GM12873 (cell line): ENCODE measurements at regions not wholly inside any gene's neighbourhood (a gene's known extent, or its start where the extent isn't known, plus 50 kb on each side); places are given as distances from the start of the nearest gene placed in this dataset.

ENCODE experiments used
- TF ChIP-seq, protein P1 (sequence below): IDR thresholded peaks from 2 replicates; pipeline ENCODE4 v1.5.1; 2012; ENCODE audit warnings: low read depth, mild to moderate bottlenecking, moderate library complexity, low read length, control low read depth; ENCODE audit not compliant: insufficient read depth; ENCODE audit errors: missing control alignments

DNA sequence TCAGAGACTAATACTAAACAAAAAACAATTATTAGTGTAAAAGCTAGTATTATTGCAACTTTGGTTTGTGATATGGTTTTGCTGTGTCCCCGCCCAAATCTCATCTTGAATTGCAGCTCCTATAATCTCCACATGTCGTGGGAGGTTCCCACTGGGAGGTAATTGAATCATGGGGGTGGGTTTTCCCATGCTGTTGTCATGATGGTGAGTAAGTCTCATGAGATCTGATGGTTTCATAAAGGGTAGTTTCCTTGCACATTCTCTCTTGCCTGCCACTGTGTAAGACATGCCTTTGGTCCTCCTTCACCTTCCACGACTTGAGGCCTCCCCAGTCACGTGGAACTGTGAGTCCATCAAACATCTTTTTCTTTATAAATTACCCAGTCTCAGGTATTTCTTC lies 325.9 kb upstream of the DAB2 start:
- TF ChIP-seq, protein P1, sequence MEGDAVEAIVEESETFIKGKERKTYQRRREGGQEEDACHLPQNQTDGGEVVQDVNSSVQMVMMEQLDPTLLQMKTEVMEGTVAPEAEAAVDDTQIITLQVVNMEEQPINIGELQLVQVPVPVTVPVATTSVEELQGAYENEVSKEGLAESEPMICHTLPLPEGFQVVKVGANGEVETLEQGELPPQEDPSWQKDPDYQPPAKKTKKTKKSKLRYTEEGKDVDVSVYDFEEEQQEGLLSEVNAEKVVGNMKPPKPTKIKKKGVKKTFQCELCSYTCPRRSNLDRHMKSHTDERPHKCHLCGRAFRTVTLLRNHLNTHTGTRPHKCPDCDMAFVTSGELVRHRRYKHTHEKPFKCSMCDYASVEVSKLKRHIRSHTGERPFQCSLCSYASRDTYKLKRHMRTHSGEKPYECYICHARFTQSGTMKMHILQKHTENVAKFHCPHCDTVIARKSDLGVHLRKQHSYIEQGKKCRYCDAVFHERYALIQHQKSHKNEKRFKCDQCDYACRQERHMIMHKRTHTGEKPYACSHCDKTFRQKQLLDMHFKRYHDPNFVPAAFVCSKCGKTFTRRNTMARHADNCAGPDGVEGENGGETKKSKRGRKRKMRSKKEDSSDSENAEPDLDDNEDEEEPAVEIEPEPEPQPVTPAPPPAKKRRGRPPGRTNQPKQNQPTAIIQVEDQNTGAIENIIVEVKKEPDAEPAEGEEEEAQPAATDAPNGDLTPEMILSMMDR: no peak

DNA sequence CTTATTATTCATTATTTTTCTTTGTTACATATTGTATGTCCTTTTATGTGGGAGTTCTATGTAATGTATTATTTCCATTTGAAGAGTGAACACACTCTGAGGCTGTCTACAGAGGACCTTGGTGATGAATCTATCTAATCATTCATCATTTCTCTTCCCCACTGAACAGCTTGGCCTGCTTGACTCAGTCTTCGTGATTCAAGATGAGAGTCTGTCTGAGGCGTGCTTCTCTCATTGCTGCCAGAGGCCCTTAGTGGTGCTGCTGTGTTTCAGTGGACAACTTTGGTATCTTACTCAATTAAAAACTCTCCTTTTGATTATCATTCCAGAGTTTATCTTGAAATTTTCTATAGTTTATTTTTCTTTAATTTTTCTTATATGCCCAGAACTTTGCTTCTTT lies 318.1 kb upstream of the DAB2 start:
- TF ChIP-seq, protein P1: no peak

DNA sequence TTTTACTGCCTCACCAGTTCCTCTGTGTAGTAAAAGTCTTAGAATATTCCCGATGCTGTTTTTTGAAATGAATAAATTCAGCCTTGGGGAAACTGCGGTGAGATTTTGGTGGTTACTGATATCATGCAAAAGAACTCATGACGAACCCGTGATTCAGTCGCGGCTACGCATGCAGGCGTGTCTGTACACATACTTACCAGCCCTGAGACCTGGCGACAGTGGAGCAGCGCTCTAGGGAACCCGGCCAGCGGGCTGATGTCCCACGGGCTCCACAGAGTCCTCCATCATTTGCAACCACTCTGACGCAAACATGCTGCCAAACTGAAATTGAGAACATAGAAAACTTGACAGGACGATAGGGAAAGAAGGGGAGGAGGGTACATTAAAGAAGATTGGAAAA lies 315.6 kb upstream of the DAB2 start:
- TF ChIP-seq, protein P1: no peak

DNA sequence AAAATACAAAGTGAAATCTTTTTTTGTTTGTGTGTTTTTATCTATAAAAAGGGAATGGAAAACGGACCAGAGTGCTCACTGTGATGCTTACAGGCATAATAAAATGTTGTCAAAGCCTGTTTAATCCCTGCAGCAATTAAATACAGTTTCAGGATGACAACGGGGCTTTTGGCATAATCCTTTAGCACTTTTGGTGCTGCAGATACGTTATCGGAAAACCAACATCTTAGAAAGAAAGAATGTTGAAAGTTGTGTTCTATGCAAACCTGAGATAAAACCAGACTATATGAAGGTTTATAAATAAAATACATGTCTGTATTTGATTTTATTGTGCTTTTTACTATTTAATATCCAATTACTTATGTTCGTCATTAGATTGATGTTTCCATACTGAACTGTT lies 307.4 kb upstream of the DAB2 start:
- TF ChIP-seq, protein P1: no peak

DNA sequence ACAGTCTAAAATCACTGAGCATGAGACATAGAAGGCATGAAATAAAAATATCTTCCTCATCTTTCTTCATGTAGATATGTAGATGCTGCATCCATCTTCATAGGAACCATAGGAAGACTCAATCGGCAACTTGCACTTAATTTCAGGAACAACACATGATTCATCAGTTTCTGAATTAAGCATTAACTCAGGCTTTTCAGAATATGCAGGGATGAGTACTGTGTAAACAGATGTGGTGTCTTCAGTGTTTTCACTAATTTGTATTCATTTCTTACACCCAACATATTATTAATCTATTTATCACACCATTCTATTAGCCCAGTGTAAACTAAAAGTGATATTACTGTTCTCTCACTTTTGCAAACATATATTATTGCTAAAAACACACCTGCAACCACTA lies 305.9 kb upstream of the DAB2 start:
- TF ChIP-seq, protein P1: no peak

DNA sequence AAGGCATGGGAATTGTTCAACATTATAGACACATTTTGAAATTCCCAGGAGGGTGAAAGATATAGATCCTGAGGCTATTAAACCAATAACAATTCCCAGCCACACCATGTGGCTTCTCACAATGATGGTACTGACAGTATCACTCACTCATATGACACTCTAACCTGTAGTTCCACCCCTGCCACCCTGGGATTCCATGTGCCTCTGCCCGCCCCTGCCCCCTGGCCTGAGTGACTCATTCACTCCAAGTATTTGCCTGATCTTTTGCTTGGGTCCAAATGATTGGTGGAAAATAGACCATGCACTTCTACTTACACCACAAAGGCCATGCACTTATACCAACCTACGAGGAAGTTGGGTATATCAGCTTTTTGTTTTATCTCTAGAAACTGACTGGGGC lies 305.2 kb upstream of the DAB2 start:
- TF ChIP-seq, protein P1: no peak

DNA sequence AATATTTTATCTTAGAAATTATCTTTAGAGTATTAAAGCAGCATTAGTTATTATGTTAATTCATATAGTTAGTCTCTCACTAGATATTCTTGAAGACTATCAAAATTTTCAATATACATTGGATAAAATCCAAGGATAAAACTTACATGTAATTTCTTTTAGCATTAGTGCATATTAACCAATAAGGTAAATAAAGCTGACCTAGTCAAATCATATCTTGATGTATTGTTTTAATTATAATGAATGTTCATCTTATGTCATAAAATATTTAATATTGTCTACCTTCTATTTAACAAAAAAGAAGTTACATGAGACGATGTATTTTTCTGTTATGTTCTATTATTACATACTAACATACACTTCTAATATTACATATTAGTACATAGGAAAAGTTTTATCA lies 301.7 kb upstream of the DAB2 start:
- TF ChIP-seq, protein P1: no peak
